Nephron progenitor cell (in vitro differentiated cells): ENCODE measurements at regions not wholly inside any gene's neighbourhood (a gene's known extent, or its start where the extent isn't known, plus 50 kb on each side); places are given as distances from the start of the nearest gene placed in this dataset.

ENCODE experiments used
- DNase-seq: peaks from one replicate; pipeline ENCODE4 v3.0.0; 2021
- H3K27ac Mint-ChIP-seq: 2 replicates; pipeline ENCODE4 v1.8.0; 2021; ENCODE audit warnings: mild to moderate bottlenecking, moderate library complexity, mixed read lengths
- H3K27me3 Mint-ChIP-seq: 2 replicates; pipeline ENCODE4 v1.8.0; 2021; ENCODE audit warnings: mild to moderate bottlenecking, low read depth, mixed read lengths; ENCODE audit not compliant: poor library complexity
- H3K36me3 Mint-ChIP-seq: 2 replicates; pipeline ENCODE4 v1.8.0; 2021; ENCODE audit warnings: low read depth, mixed read lengths
- H3K4me1 Mint-ChIP-seq: 2 replicates; pipeline ENCODE4 v1.8.0; 2021; ENCODE audit warnings: mixed read lengths
- H3K4me3 Mint-ChIP-seq: 2 replicates; pipeline ENCODE4 v1.8.0; 2021; ENCODE audit warnings: mild to moderate bottlenecking, moderate library complexity, mixed read lengths
- H3K9me3 Mint-ChIP-seq: 2 replicates; pipeline ENCODE4 v1.8.0; 2021; ENCODE audit warnings: mild to moderate bottlenecking, moderate library complexity, mixed read lengths
- CTCF ChIP-seq: fragments of 200-600 bp; sonication (generic); IDR thresholded peaks from 2 replicates; pipeline ENCODE4 v1.5.0; 2021; ENCODE audit warnings: antibody characterized with exemption

- no peak for TF ChIP-seq CTCF
- no peak for DNase-seq
- H3K4me3 Mint-ChIP-seq: no peak overlapping the region
- H3K36me3 Mint-ChIP-seq: no peaks in the 10 kb centered on the region
- H3K4me1 Mint-ChIP-seq: peaks cover 13% of the 10 kb centered on the region
- no peak overlapping the region for H3K27ac Mint-ChIP-seq
- H3K9me3 Mint-ChIP-seq: peaks cover 8% of the 10 kb centered on the region
- H3K27me3 Mint-ChIP-seq: peaks cover 2% of the 10 kb centered on the region
Observed at GRCh38 chr20:6588296-6588695, 179.2 kb upstream of the BMP2 start.

GRCh38 chr20:6583134-6583738, 184.2 kb upstream of the BMP2 start:
- Mint-ChIP-seq H3K27ac (no peak overlapping the region), H3K4me1 (peaks cover 17% of the 10 kb centered on the region), H3K36me3 (no peaks in the 10 kb centered on the region), H3K9me3 (no peaks in the 10 kb centered on the region), H3K4me3 (no peak overlapping the region), H3K27me3 (peaks cover 9% of the 10 kb centered on the region)
- TF ChIP-seq CTCF: peak; percentile 68
- DNase-seq: peak; percentile 47

- no peak for DNase-seq
Observed at GRCh38 chr20:6582449-6582848, 185.0 kb upstream of the BMP2 start.

GRCh38 chr20:6580486-6580885, 187.0 kb upstream of the BMP2 start:
- Mint-ChIP-seq H3K4me3 (no peak overlapping the region), H3K9me3 (no peaks in the 10 kb centered on the region), H3K4me1 (peaks cover 25% of the 10 kb centered on the region), H3K27ac (no peak overlapping the region), H3K27me3 (peaks cover 10% of the 10 kb centered on the region), H3K36me3 (no peaks in the 10 kb centered on the region)
- DNase-seq: no peak
- no peak for TF ChIP-seq CTCF

More at GRCh38 chr20:6582449-6582848, 185.0 kb upstream of the BMP2 start:
- no peak overlapping the region for H3K4me3 Mint-ChIP-seq
- no peaks in the 10 kb centered on the region for H3K9me3 Mint-ChIP-seq
- H3K27ac Mint-ChIP-seq: no peak overlapping the region
- H3K4me1 Mint-ChIP-seq: peaks cover 17% of the 10 kb centered on the region
- H3K36me3 Mint-ChIP-seq: no peaks in the 10 kb centered on the region
- peaks cover 6% of the 10 kb centered on the region for H3K27me3 Mint-ChIP-seq
- TF ChIP-seq CTCF: no peak

- H3K9me3 Mint-ChIP-seq: no peaks in the 10 kb centered on the region
- no peak overlapping the region for H3K4me3 Mint-ChIP-seq
- H3K4me1 Mint-ChIP-seq: peaks cover 25% of the 10 kb centered on the region
- H3K27ac Mint-ChIP-seq: no peak overlapping the region
- H3K27me3 Mint-ChIP-seq: peaks cover 13% of the 10 kb centered on the region
- no peak for TF ChIP-seq CTCF
- DNase-seq: no peak
- H3K36me3 Mint-ChIP-seq: no peaks in the 10 kb centered on the region
Observed at GRCh38 chr20:6579824-6580223, 187.7 kb upstream of the BMP2 start.

- no peak overlapping the region for H3K27ac Mint-ChIP-seq
- H3K4me3 Mint-ChIP-seq: no peak overlapping the region
- H3K9me3 Mint-ChIP-seq: no peaks in the 10 kb centered on the region
- no peak for DNase-seq
- no peak for TF ChIP-seq CTCF
- H3K36me3 Mint-ChIP-seq: no peaks in the 10 kb centered on the region
- peaks cover 16% of the 10 kb centered on the region for H3K27me3 Mint-ChIP-seq
- peaks cover 23% of the 10 kb centered on the region for H3K4me1 Mint-ChIP-seq
Observed at GRCh38 chr20:6579417-6579816, 188.1 kb upstream of the BMP2 start.
